ENCODE measurements at regions not wholly inside any gene's neighbourhood (a gene's known extent, or its start where the extent isn't known, plus 50 kb on each side); places are given as distances from the start of the nearest gene placed in this dataset.

DNA sequence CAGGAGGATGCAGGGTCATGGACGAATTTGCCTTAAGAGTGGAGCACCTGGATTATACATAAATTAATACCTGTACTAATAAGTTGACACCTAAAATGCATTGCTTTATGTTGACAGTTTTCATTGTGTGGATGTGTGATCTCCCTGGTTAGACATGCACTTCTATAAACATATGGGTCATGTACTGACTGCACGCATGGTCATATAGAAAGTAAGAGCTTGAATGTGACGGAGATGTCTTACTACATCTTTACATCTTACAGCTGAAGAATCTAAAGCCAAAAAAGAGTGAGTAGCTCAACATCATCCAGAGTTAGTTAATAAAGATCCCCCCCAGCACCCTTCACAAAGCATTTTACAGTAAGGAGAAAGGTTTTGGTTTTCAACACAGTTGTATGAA, 408.4 kb upstream of the JARID2 start:
- no peak overlapping the region for H3K4me3 ChIP-seq (ENCODE audit: low read depth, low read length)
- TF ChIP-seq CTCF (IDR thresholded peaks at IDR 0.05; ENCODE audit: low read depth, low read length), result no peak

DNA sequence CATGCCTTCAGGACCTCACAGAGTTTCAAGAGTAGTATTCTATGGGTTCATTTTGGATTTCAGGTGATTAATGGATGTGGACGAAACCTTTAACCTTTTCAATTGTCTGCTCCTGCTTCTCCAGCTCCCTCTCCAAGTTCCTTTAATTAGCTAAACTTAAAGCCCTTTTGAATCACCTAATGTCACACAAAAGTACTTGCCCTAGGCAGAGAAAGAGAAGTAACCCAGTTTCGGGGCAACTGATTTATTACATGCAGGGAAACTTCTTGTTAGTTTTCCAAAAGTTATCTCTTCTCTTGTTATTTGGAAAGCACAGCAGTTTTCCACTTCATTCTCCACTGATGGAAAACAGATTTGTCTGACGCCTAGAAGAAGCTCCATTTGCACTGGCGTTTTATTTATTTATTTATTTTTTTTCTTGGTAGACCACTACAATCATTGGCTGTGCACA, 407.7 kb upstream of the JARID2 start:
- TF ChIP-seq CTCF (IDR thresholded peaks at IDR 0.05; ENCODE audit: low read depth, low read length), result no peak
- no peak overlapping the region for H3K4me3 ChIP-seq (ENCODE audit: low read depth, low read length)

GRCh38 chr6:14841901-14842421, 403.9 kb upstream of the JARID2 start:
- no peak for TF ChIP-seq CTCF (IDR thresholded peaks at IDR 0.05; ENCODE audit: low read depth, low read length)
- no peak overlapping the region for H3K4me3 ChIP-seq (ENCODE audit: low read depth, low read length)

GRCh38 chr6:14844411-14844810, 401.5 kb upstream of the JARID2 start:
- no peak for TF ChIP-seq CTCF (IDR thresholded peaks at IDR 0.05; ENCODE audit: low read depth, low read length)

GRCh38 chr6:14848019-14848418, 397.9 kb upstream of the JARID2 start:
- TF ChIP-seq CTCF (IDR thresholded peaks at IDR 0.05; ENCODE audit: low read depth, low read length), result no peak
- no peak overlapping the region for H3K4me3 ChIP-seq (ENCODE audit: low read depth, low read length)

More at GRCh38 chr6:14844411-14844810, 401.5 kb upstream of the JARID2 start:
- no peak overlapping the region for H3K4me3 ChIP-seq (ENCODE audit: low read depth, low read length)

- no peak for TF ChIP-seq CTCF (IDR thresholded peaks at IDR 0.05; ENCODE audit: low read depth, low read length)
- no peak overlapping the region for H3K4me3 ChIP-seq (ENCODE audit: low read depth, low read length)
Measured at GRCh38 chr6:14849185-14849584, 396.7 kb upstream of the JARID2 start.

DNA sequence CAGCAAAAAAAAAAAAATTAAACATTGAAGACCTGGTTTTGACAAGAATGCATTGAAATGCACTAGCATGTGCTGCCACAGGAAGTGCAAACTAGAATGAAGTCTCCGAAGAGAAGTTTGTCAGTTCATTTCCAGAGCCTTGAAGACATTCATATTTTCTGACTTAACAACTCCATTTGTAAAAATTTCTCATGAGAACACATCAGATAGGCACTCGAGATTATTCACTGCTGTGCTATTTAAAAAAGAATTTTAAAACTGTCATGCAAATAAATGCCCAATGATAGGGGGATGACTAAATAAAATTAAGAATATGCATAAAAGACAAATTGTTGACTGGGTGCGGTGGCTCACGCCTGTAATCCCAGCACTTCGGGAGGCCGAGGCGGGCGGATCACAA, 394.6 kb upstream of the JARID2 start:
- H3K4me3 ChIP-seq (ENCODE audit: low read depth, low read length), result no peak overlapping the region
- no peak for TF ChIP-seq CTCF (IDR thresholded peaks at IDR 0.05; ENCODE audit: low read depth, low read length)

Measured in WI38 (cell line).